Lung (tissue), 11 donors: ENCODE measurements at regions not wholly inside any gene's neighbourhood (a gene's known extent, or its start where the extent isn't known, plus 50 kb on each side); places are given as distances from the start of the nearest gene placed in this dataset.

Source experiments
- ATAC-seq: fragments of 200-7000 bp; cut with Tn5 transposase; one replicate; pipeline ENCODE4 v1.9.1; 2020; ENCODE audit warnings: moderate number of reproducible peaks; ENCODE audit not compliant: insufficient read depth, low FRiP score
- DNase-seq, 3 donors: peaks; one replicate each; pipeline ENCODE4 v3.0.0-alpha.2; 2013 to 2017
- H3K27ac ChIP-seq, 2 donors: one replicate each; pipeline ENCODE4 v1.5.1; 2013; ENCODE audit warnings: mild to moderate bottlenecking in 2 of 2, moderate library complexity in 2 of 2, control low read depth in 1 of 2, inconsistent platforms in 1 of 2, low read depth in 1 of 2, low read length in 1 of 2
- H3K27me3 ChIP-seq, 3 donors: one replicate each; pipeline ENCODE4 v1.5.1; 2013; ENCODE audit warnings: low read length in 2 of 3; ENCODE audit not compliant: control insufficient read depth in 3 of 3, insufficient read depth in 3 of 3
- H3K36me3 ChIP-seq, 4 donors: one replicate each; pipeline ENCODE4 v1.5.1; 2013; ENCODE audit warnings: low read length in 4 of 4, mild to moderate bottlenecking in 1 of 4, moderate library complexity in 1 of 4; ENCODE audit not compliant: control insufficient read depth in 4 of 4, insufficient read depth in 4 of 4
- H3K4me1 ChIP-seq, 5 donors: one replicate each; pipeline ENCODE4 v1.5.1; 2013; ENCODE audit warnings: low read length in 5 of 5, mild to moderate bottlenecking in 2 of 5, moderate library complexity in 1 of 5; ENCODE audit not compliant: control insufficient read depth in 5 of 5, insufficient read depth in 5 of 5
- H3K4me3 ChIP-seq: one replicate; pipeline ENCODE4 v1.5.1; 2013; ENCODE audit warnings: mild to moderate bottlenecking, control low read depth, moderate library complexity
- H3K9ac ChIP-seq, 2 donors: one replicate each; pipeline ENCODE4 v1.5.1; 2013; ENCODE audit warnings: low read length in 2 of 2, control low read depth in 1 of 2; ENCODE audit not compliant: insufficient read depth in 1 of 2
- H3K9me3 ChIP-seq, 4 donors: one replicate each; pipeline ENCODE4 v1.5.1; 2013; ENCODE audit warnings: low read length in 3 of 4, mild to moderate bottlenecking in 1 of 4, moderate library complexity in 1 of 4; ENCODE audit not compliant: control insufficient read depth in 4 of 4, insufficient read depth in 3 of 4
- WGBS, 2 donors: extraction: QIAGEN DNeasy Blood & Tissue Kit; methylation state at CpG; one replicate each; pipeline ENCODE4 v1.1.7; 2013; 5-methylcytosine and 5-hydroxymethylcytosine counted together
- TF ChIP-seq, protein P1 (sequence below): IDR thresholded peaks from 2 replicates; pipeline ENCODE4 v1.5.1; 2012; ENCODE audit warnings: mild to moderate bottlenecking; ENCODE audit errors: control extremely low read depth, extremely low read depth
- donor health status: control.
- donor health status: control.
- donor health status: Bipolar disorder and iron deficiency.
- donor health status: healthy.
- donor health status: DM: yes; HTN: yes; CAD: no.

DNA sequence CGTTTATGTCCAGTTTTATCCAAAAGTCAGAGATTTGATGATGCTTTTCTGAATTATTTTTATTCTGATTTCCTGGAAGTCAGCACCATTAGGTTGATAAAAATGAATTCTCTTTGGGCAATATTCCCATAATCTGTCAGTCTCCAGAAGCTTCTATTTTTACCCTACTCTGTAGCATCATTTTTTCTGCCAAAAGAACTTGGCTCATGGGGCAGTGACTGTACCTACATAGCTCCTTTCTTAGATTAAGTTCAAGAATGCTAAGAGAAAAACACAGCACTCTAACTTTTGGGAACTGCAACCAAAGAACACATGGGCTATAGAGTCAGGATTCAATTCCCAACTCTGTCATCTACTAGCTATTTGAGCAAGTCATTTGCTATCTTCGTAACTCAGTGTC is 152.9 kb downstream of the BARHL2 start:
- no peak overlapping the region for H3K9ac ChIP-seq
- no peaks in the 10 kb centered on the region for H3K27me3 ChIP-seq
- no peak for ATAC-seq
- no peak overlapping the region for H3K4me3 ChIP-seq
- 76 to 87% methylated on average over 2 of the region's 2 CpGs for WGBS, 2 donors
- H3K9me3 ChIP-seq: peaks cover 0 to 1% (median 0%) of the 10 kb centered on the region in 4 donors
- no peaks in the 10 kb centered on the region for H3K36me3 ChIP-seq
- DNase-seq: no peak
- TF ChIP-seq, protein P1, sequence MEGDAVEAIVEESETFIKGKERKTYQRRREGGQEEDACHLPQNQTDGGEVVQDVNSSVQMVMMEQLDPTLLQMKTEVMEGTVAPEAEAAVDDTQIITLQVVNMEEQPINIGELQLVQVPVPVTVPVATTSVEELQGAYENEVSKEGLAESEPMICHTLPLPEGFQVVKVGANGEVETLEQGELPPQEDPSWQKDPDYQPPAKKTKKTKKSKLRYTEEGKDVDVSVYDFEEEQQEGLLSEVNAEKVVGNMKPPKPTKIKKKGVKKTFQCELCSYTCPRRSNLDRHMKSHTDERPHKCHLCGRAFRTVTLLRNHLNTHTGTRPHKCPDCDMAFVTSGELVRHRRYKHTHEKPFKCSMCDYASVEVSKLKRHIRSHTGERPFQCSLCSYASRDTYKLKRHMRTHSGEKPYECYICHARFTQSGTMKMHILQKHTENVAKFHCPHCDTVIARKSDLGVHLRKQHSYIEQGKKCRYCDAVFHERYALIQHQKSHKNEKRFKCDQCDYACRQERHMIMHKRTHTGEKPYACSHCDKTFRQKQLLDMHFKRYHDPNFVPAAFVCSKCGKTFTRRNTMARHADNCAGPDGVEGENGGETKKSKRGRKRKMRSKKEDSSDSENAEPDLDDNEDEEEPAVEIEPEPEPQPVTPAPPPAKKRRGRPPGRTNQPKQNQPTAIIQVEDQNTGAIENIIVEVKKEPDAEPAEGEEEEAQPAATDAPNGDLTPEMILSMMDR: no peak
- no peaks in the 10 kb centered on the region for H3K4me1 ChIP-seq
- no peak overlapping the region for H3K27ac ChIP-seq

DNA sequence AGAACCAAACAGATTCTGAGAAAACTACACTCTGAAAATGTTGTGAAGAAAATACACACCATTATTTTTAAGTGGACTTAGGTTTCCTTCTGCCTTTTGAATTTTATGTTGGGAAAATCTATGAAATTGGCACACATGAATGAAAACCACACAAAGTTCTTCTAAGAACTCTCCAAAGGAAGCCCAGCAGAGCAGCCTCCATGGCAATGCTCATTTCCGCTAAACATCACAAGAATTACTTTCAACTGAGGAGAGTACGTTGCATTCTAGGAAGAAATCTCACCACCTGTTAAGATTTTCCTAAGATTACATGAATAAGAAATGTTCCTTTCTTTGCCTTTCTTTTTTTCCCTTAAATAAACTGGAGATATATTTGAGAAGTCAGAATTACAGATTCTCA is 154.2 kb downstream of the BARHL2 start:
- Histone ChIP-seq H3K9ac (no peak overlapping the region), H3K27me3 (no peaks in the 10 kb centered on the region), H3K36me3 (no peaks in the 10 kb centered on the region), H3K4me1 (no peaks in the 10 kb centered on the region), H3K9me3 (no peaks in the 10 kb centered on the region), H3K27ac (no peak overlapping the region), H3K4me3 (no peak overlapping the region)
- TF ChIP-seq, protein P1: no peak
- no peak for ATAC-seq
- DNase-seq: no peak
- WGBS, 2 donors: 50 to 67% methylated on average over 2 of the region's 2 CpGs

DNA sequence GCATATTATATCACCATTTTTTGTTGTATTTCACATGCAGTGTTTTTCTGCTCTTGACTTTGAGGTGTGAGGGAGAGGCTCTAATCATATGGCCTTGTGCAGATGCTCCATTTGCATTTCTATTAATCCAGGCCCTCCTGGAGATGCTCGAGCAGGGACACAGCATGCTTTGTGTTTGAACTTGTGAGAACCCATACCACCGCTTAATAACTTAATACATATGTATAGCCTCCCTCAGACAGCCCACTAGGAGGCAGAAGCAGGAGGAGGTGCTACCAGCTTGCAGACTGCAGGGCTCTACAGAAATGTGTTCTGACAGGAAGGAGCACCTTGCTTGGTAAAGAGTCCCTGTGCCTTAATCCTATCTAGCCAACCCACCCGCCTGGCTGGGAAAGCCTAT is 155.2 kb downstream of the BARHL2 start:
- DNase-seq (no peak), ATAC-seq (no peak)
- Histone ChIP-seq H3K36me3 (no peaks in the 10 kb centered on the region), H3K4me3 (no peak overlapping the region), H3K27me3 (no peaks in the 10 kb centered on the region), H3K9me3 (no peaks in the 10 kb centered on the region), H3K9ac (no peak overlapping the region), H3K27ac (no peak overlapping the region), H3K4me1 (no peaks in the 10 kb centered on the region)
- WGBS, 2 donors: 64 to 78% methylated on average over 3 of the region's 3 CpGs
- TF ChIP-seq, protein P1: no peak

DNA sequence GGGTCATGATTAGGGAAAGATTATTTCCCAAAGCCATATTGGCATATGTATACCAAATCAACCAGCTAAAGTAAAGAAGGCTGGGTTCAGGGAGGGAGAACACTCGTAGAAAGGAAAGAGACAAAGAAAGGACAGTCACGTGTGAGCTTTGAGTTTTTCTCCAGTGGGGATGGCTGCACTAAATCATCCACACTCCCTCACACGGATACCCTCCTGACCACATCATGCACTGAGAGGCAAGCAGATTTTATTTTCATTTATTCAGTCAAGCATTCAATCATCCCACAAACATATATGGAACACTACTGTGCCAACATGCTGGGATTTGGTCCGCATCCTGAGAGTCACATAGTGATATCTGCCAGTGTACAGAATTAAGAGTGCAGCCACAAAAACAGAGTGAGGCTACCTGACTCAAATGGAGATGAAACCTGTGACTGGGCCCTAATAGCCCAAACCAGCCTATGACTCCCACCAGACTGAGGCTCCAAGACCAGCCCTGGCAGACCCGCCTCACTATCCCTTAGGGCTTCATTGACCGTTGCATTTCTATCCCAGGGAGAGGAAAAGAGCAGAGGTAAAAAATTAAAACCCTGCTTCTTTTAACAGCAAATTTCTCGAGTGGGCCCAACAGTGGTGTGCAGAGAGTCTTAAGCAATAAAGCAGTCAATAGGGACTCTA is 155.9 kb downstream of the BARHL2 start:
- Histone ChIP-seq H3K27ac (no peak overlapping the region), H3K4me3 (no peak overlapping the region), H3K27me3 (no peaks in the 10 kb centered on the region), H3K36me3 (no peaks in the 10 kb centered on the region), H3K9me3 (no peaks in the 10 kb centered on the region), H3K4me1 (no peaks in the 10 kb centered on the region), H3K9ac (no peak overlapping the region)
- DNase-seq (no peak), ATAC-seq (no peak)
- TF ChIP-seq, protein P1: no peak
- WGBS, 2 donors: 73 to 74% methylated on average over 7 of the region's 7 CpGs
